GM12873 (cell line): ENCODE measurements at regions not wholly inside any gene's neighbourhood (a gene's known extent, or its start where the extent isn't known, plus 50 kb on each side); places are given as distances from the start of the nearest gene placed in this dataset.

ENCODE experiments used
- CTCF ChIP-seq: IDR thresholded peaks from 2 replicates; pipeline ENCODE4 v1.5.1; 2012; ENCODE audit warnings: low read depth, mild to moderate bottlenecking, moderate library complexity, low read length, control low read depth; ENCODE audit not compliant: insufficient read depth; ENCODE audit errors: missing control alignments

GRCh38 chrX:46318551-46318950, 226.7 kb downstream of the ZNF674 start:
- no peak for TF ChIP-seq CTCF

GRCh38 chrX:46317163-46317562, 228.1 kb downstream of the ZNF674 start:
- TF ChIP-seq CTCF: no peak

- no peak for TF ChIP-seq CTCF
Observed at GRCh38 chrX:46311581-46312120, 233.6 kb downstream of the ZNF674 start.

- TF ChIP-seq CTCF: no peak
Observed at GRCh38 chrX:46310815-46311497, 234.3 kb downstream of the ZNF674 start.

GRCh38 chrX:46308110-46308509, 237.1 kb downstream of the ZNF674 start:
- TF ChIP-seq CTCF: no peak

- TF ChIP-seq CTCF: no peak
Observed at GRCh38 chrX:46306103-46306502, 239.1 kb downstream of the ZNF674 start.

GRCh38 chrX:46305431-46305830, 239.8 kb downstream of the ZNF674 start:
- TF ChIP-seq CTCF: no peak
